ENCODE measurements at regions not wholly inside any gene's neighbourhood (a gene's known extent, or its start where the extent isn't known, plus 50 kb on each side); places are given as distances from the start of the nearest gene placed in this dataset.
A peak's percentile ranks its signal among the peaks of the same experiment; 100 is the strongest.
"Not testable (repeated sequence)": the region's sequence is repeated elsewhere in the genome, so short reads cannot be mapped to it uniquely, and the experiment has no call there.

- no peak for DNase-seq
These were observed 68.7 kb upstream of the GOLGA8B start for GRCh38 chr15:34651997-34652725.

- no peak for DNase-seq
These were observed 66.7 kb upstream of the GOLGA8B start for GRCh38 chr15:34650177-34650576.

GRCh38 chr15:34648294-34648631, 64.8 kb upstream of the GOLGA8B start:
- DNase-seq: no peak

GRCh38 chr15:34647569-34648293, 64.3 kb upstream of the GOLGA8B start:
- DNase-seq: peak; percentile 1

GRCh38 chr15:34646918-34647317, 63.5 kb upstream of the GOLGA8B start:
- DNase-seq: no peak

- no peak for DNase-seq
These were observed 61.4 kb upstream of the GOLGA8B start for GRCh38 chr15:34644851-34645250.

GRCh38 chr15:34644061-34644460, 60.6 kb upstream of the GOLGA8B start:
- no peak for DNase-seq

- no peak for DNase-seq
These were observed 58.8 kb upstream of the GOLGA8B start for GRCh38 chr15:34642247-34642646.

- DNase-seq: no peak
These were observed 57.2 kb upstream of the GOLGA8B start for GRCh38 chr15:34640661-34641060.

- no peak for DNase-seq
These were observed 53.9 kb upstream of the GOLGA8B start for GRCh38 chr15:34637305-34637704.

GRCh38 chr15:34633602-34634001, 50.2 kb upstream of the GOLGA8B start:
- DNase-seq: not testable (repeated sequence)
